Mesothelial cell of epicardium (in vitro differentiated cells): ENCODE measurements at regions not wholly inside any gene's neighbourhood (a gene's known extent, or its start where the extent isn't known, plus 50 kb on each side); places are given as distances from the start of the nearest gene placed in this dataset.
A peak's percentile ranks its signal among the peaks of the same experiment; 100 is the strongest.

Experiments
- DNase-seq, 2 experiments: peaks; one replicate each; pipeline ENCODE4 v3.0.0; 2021; ENCODE audit warnings: low spot score in 2 of 2; ENCODE audit not compliant: unreplicated experiment in 2 of 2
- H3K27ac Mint-ChIP-seq: 2 replicates; pipeline ENCODE4 v1.8.0; 2021; ENCODE audit warnings: mixed read lengths
- H3K27me3 Mint-ChIP-seq: 2 replicates; pipeline ENCODE4 v1.8.0; 2021; ENCODE audit warnings: low read depth, mixed read lengths
- H3K36me3 Mint-ChIP-seq: 2 replicates; pipeline ENCODE4 v1.8.0; 2021; ENCODE audit warnings: mixed read lengths
- H3K4me1 Mint-ChIP-seq: 2 replicates; pipeline ENCODE4 v1.8.0; 2021; ENCODE audit warnings: mixed read lengths
- H3K4me3 Mint-ChIP-seq: 2 replicates; pipeline ENCODE4 v1.8.0; 2021; ENCODE audit warnings: mild to moderate bottlenecking, moderate library complexity, mixed read lengths
- H3K9me3 Mint-ChIP-seq: 2 replicates; pipeline ENCODE4 v1.8.0; 2021; ENCODE audit warnings: mixed read lengths
- TF ChIP-seq, protein P1 (sequence below): fragments of 200-600 bp; sonication (generic); IDR thresholded peaks from one replicate; pipeline ENCODE4 v1.5.0; 2021; ENCODE audit warnings: antibody characterized with exemption; ENCODE audit not compliant: unreplicated experiment

DNA sequence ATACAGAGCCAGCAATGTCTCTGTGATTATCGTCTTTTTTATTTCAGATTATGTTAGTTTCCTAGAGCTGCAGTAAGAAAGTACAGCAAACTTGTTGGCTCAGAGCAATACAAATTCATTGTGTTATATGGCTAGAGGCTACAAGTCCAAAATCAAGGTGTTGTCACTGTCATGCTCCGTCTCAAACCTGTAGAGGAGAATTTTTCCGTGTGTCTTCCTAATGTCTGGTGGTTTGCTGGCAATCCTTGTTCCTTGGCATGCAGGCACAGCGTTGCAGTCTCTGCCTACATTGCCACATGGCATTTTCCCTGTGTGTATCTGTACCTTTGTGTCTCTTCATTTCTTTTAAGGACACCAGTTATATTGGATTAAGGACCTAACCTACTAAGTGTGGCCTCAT is 244.4 kb downstream of the LRRIQ3 start:
- no peak for DNase-seq
- H3K4me3 Mint-ChIP-seq = no peak overlapping the region
- H3K27ac Mint-ChIP-seq = no peak overlapping the region
- TF ChIP-seq, protein P1, sequence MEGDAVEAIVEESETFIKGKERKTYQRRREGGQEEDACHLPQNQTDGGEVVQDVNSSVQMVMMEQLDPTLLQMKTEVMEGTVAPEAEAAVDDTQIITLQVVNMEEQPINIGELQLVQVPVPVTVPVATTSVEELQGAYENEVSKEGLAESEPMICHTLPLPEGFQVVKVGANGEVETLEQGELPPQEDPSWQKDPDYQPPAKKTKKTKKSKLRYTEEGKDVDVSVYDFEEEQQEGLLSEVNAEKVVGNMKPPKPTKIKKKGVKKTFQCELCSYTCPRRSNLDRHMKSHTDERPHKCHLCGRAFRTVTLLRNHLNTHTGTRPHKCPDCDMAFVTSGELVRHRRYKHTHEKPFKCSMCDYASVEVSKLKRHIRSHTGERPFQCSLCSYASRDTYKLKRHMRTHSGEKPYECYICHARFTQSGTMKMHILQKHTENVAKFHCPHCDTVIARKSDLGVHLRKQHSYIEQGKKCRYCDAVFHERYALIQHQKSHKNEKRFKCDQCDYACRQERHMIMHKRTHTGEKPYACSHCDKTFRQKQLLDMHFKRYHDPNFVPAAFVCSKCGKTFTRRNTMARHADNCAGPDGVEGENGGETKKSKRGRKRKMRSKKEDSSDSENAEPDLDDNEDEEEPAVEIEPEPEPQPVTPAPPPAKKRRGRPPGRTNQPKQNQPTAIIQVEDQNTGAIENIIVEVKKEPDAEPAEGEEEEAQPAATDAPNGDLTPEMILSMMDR = no peak
- H3K9me3 Mint-ChIP-seq = no peaks in the 10 kb centered on the region
- H3K36me3 Mint-ChIP-seq = no peaks in the 10 kb centered on the region
- H3K27me3 Mint-ChIP-seq = peaks cover 3% of the 10 kb centered on the region
- H3K4me1 Mint-ChIP-seq = peaks cover 2% of the 10 kb centered on the region

DNA sequence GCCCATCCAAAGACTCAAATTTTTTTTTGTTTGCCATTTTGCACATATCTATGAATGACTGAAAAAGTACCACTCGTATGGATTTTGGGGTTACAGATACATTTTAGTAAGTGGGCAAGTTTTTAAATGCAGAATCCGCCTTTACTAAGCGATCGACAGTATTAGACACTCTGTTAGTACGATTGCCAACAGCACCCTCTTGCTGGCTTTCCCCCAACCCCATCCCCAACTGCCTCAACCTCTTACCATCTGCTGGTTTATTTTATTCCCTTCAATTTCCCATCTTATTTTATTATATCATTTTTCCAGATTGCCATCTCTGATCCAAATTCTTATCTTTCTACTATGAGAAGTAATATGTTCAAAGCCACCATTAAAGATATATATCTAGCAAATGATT is 244.8 kb downstream of the LRRIQ3 start:
- no peak for DNase-seq
- Mint-ChIP-seq H3K4me1 (peaks cover 2% of the 10 kb centered on the region), H3K4me3 (no peak overlapping the region), H3K27ac (no peak overlapping the region), H3K36me3 (no peaks in the 10 kb centered on the region), H3K9me3 (no peaks in the 10 kb centered on the region), H3K27me3 (peaks cover 2% of the 10 kb centered on the region)
- TF ChIP-seq, protein P1 = no peak

DNA sequence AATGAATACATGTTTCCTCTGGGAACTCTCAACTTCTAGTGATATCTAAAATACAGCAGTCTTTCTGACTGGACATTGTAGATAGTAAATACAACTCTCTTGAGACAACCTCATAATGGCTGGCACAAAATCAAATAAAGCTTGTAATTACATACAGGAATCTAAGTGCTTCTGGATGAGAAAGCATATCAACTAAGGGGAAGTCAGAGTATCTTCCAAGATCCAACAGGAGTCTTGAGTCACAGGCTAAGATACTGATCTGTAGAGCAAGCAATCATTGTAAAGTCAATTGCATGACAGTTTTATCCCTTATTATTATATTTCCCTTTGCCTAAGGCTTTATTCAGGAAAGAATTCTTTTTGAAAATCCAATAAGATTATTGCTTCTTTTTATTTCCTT is 249.9 kb downstream of the LRRIQ3 start:
- Mint-ChIP-seq H3K4me3 (no peak overlapping the region), H3K4me1 (peaks cover 6% of the 10 kb centered on the region), H3K27me3 (peaks cover 5% of the 10 kb centered on the region), H3K36me3 (no peaks in the 10 kb centered on the region), H3K9me3 (no peaks in the 10 kb centered on the region), H3K27ac (peak overlapping the region; percentile 27)
- DNase-seq = no peak
- TF ChIP-seq, protein P1 = no peak

DNA sequence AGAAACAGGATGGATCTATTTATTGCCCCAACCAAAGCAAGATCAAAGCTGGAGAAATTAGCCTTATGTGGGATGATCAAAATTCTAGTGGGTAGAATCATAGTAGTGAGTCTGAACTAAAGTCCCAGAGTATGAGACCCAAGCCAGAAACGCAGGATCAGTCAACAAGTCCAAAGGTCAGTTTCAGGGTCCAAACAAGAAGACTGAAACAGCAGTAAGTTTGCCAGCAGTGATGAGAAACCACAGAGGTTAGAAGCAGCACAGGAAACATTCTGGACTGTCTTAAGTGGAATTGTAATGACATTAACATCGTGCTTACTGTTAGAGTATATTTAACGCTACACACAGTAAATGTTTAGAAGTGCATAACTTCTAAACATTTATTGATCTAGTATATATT is 251.0 kb downstream of the LRRIQ3 start:
- H3K27me3 Mint-ChIP-seq = peaks cover 3% of the 10 kb centered on the region
- no peak overlapping the region for H3K4me3 Mint-ChIP-seq
- H3K27ac Mint-ChIP-seq = no peak overlapping the region
- peaks cover 4% of the 10 kb centered on the region for H3K4me1 Mint-ChIP-seq
- H3K9me3 Mint-ChIP-seq = no peaks in the 10 kb centered on the region
- H3K36me3 Mint-ChIP-seq = no peaks in the 10 kb centered on the region
- no peak for DNase-seq
- TF ChIP-seq, protein P1 = no peak

DNA sequence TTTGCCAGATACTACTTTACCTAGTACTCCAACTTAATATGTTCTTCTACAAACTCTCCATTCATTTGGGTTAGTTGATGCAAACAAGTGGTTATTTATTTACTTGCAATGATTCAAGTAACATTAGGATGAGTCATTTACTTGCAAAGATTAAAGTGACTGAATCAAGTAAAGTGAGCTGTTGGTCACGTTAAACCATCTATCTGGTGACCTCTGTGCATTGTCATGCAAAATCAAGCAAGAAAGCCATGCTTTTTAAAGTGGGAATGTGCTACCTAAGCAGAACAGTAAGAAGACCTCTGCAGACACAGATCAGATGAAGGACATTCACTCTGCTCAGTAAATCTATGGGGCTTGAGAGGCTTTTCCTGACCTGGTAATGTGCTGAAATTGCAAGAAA is 254.7 kb downstream of the LRRIQ3 start:
- DNase-seq = no peak
- Mint-ChIP-seq H3K27me3 (peaks cover 3% of the 10 kb centered on the region), H3K27ac (no peak overlapping the region), H3K4me3 (no peak overlapping the region), H3K4me1 (peaks cover 4% of the 10 kb centered on the region), H3K9me3 (no peaks in the 10 kb centered on the region), H3K36me3 (no peaks in the 10 kb centered on the region)
- TF ChIP-seq, protein P1 = no peak

DNA sequence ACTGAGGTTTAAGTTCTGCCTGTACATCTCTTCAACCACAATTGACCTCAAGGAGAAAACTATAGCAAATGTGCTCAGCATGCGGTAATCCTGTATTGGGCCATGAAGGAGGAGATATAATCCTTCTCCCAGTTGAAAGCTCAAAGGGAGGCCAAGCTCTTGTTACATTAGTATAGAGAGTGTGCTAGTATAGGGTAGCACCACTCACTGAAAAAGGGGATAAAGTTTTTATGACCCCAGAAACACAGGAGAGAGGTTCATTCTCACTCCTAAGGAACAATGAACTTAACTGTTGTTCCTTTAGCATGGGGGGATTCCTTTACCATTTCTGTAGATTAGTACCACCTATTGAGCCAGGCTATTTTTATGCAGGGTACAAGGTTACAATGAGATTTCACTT is 267.7 kb downstream of the LRRIQ3 start:
- DNase-seq = no peak
- TF ChIP-seq, protein P1 = no peak
- Mint-ChIP-seq H3K36me3 (no peaks in the 10 kb centered on the region), H3K27me3 (peaks cover 3% of the 10 kb centered on the region), H3K27ac (no peak overlapping the region), H3K9me3 (no peaks in the 10 kb centered on the region), H3K4me3 (no peak overlapping the region), H3K4me1 (no peaks in the 10 kb centered on the region)
